ENCODE measurements at regions not wholly inside any gene's neighbourhood (a gene's known extent, or its start where the extent isn't known, plus 50 kb on each side); places are given as distances from the start of the nearest gene placed in this dataset.

DNA sequence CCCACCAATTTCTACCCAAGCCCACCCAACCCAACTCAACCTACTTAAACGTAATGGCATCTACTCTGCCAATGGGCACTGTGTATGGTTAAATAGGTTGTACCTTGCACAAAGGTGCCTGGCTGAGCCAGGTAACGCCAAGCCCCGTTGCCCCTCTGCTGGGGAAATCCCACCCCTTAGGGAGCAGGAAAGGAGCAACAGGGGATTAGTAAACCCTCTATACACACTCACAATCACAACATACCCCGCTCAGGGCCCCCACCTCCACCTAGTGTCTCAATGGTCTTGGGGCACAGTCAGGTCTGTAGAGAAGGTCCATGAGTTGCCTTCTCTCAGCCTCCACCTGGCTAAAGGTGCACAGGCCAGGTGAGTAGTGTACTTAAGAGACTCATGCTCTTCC is 74.3 kb upstream of the PCBD1 start:
- Histone ChIP-seq H3K36me3 (ENCODE audit: low read depth) (no peaks in the 10 kb centered on the region), H3K9me3 (no peaks in the 10 kb centered on the region), H3K4me3 (no peak overlapping the region), H3K4me1 (ENCODE audit: low read depth) (no peaks in the 10 kb centered on the region)
- intact Hi-C loops (cut with DNase I, micrococcal nuclease): no loop called here
- no peak for DNase-seq
- TF ChIP-seq, protein P1, sequence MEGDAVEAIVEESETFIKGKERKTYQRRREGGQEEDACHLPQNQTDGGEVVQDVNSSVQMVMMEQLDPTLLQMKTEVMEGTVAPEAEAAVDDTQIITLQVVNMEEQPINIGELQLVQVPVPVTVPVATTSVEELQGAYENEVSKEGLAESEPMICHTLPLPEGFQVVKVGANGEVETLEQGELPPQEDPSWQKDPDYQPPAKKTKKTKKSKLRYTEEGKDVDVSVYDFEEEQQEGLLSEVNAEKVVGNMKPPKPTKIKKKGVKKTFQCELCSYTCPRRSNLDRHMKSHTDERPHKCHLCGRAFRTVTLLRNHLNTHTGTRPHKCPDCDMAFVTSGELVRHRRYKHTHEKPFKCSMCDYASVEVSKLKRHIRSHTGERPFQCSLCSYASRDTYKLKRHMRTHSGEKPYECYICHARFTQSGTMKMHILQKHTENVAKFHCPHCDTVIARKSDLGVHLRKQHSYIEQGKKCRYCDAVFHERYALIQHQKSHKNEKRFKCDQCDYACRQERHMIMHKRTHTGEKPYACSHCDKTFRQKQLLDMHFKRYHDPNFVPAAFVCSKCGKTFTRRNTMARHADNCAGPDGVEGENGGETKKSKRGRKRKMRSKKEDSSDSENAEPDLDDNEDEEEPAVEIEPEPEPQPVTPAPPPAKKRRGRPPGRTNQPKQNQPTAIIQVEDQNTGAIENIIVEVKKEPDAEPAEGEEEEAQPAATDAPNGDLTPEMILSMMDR (IDR thresholded peaks at IDR 0.05): no peak
- ATAC-seq: no peak

DNA sequence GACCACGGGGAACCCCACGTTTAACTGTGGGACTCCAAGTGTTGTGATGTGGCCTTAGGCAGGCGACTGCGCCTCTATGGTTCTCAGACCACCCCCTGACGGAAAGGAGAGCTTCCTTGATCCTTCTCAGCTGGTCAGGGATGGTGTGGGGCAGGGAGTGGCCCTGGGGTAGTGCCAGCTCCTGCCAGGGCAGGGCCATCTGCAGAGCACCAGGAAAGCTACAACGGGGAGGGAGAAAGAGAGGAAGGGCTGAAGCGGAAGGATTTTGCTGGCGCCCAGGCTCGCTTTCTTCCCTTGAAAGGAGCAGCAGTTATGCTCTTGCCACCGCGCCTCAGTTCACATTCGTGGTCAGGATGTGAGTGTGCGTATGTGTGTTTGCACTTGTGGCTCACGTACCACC is 74.9 kb upstream of the PCBD1 start:
- Histone ChIP-seq H3K36me3 (ENCODE audit: low read depth) (no peaks in the 10 kb centered on the region), H3K4me1 (ENCODE audit: low read depth) (no peaks in the 10 kb centered on the region), H3K4me3 (no peak overlapping the region), H3K9me3 (no peaks in the 10 kb centered on the region)
- TF ChIP-seq, protein P1 (IDR thresholded peaks at IDR 0.05): no peak
- no peak for DNase-seq
- intact Hi-C loops (cut with DNase I, micrococcal nuclease): no loop called here
- peak; percentile 63 for ATAC-seq

- TF ChIP-seq, protein P1 (IDR thresholded peaks at IDR 0.05): no peak
- intact Hi-C loops (cut with DNase I, micrococcal nuclease): no loop called here
- no peaks in the 10 kb centered on the region for H3K4me1 ChIP-seq (ENCODE audit: low read depth)
These were observed 75.9 kb upstream of the PCBD1 start for GRCh38 chr10:70964245-70964644.

GRCh38 chr10:70964881-70965280 is 76.5 kb upstream of the PCBD1 start:
- ATAC-seq (no peak), DNase-seq (no peak)
- intact Hi-C loops (cut with DNase I, micrococcal nuclease): no loop called here
- Histone ChIP-seq H3K9me3 (no peaks in the 10 kb centered on the region), H3K4me1 (ENCODE audit: low read depth) (no peaks in the 10 kb centered on the region), H3K4me3 (no peak overlapping the region), H3K36me3 (ENCODE audit: low read depth) (no peaks in the 10 kb centered on the region)
- TF ChIP-seq, protein P1 (IDR thresholded peaks at IDR 0.05): no peak

More at GRCh38 chr10:70964245-70964644, 75.9 kb upstream of the PCBD1 start:
- Histone ChIP-seq H3K4me3 (no peak overlapping the region), H3K9me3 (no peaks in the 10 kb centered on the region), H3K36me3 (ENCODE audit: low read depth) (no peaks in the 10 kb centered on the region)
- no peak for DNase-seq
- no peak for ATAC-seq

- H3K4me1 ChIP-seq (ENCODE audit: low read depth): no peaks in the 10 kb centered on the region
- H3K36me3 ChIP-seq (ENCODE audit: low read depth): no peaks in the 10 kb centered on the region
- TF ChIP-seq, protein P1 (IDR thresholded peaks at IDR 0.05): no peak
- H3K9me3 ChIP-seq: no peaks in the 10 kb centered on the region
- ATAC-seq: no peak
- no peak for DNase-seq
- intact Hi-C loops (cut with DNase I, micrococcal nuclease): no loop called here
- H3K4me3 ChIP-seq: no peak overlapping the region
These were observed 77.2 kb upstream of the PCBD1 start for GRCh38 chr10:70965566-70965965.
